Memory B cell (primary cell): ENCODE measurements at regions not wholly inside any gene's neighbourhood (a gene's known extent, or its start where the extent isn't known, plus 50 kb on each side); places are given as distances from the start of the nearest gene placed in this dataset.

Experiments
- ATAC-seq: fragments of 150-1000 bp; cut with Tn5 transposase; 2 replicates; pipeline ENCODE4 v1.10.0; 2021; ENCODE audit warnings: low read depth, mild to moderate bottlenecking, moderate library complexity
- DNase-seq, 2 donors: peaks; one replicate each; pipeline ENCODE4 v3.0.0; 2022; ENCODE audit warnings: low spot score in 2 of 2
- H3K27ac Mint-ChIP-seq: one replicate; pipeline ENCODE4 v1.8.0; 2022; ENCODE audit warnings: mild to moderate bottlenecking, moderate library complexity, mixed read lengths
- H3K27me3 Mint-ChIP-seq: one replicate; pipeline ENCODE4 v1.8.0; 2022; ENCODE audit warnings: mixed read lengths
- H3K36me3 Mint-ChIP-seq: one replicate; pipeline ENCODE4 v1.8.0; 2022; ENCODE audit warnings: mild to moderate bottlenecking, mixed read lengths
- H3K4me1 Mint-ChIP-seq: one replicate; pipeline ENCODE4 v1.8.0; 2022; ENCODE audit warnings: mixed read lengths
- H3K4me3 Mint-ChIP-seq: one replicate; pipeline ENCODE4 v1.8.0; 2022; ENCODE audit warnings: mild to moderate bottlenecking, moderate library complexity, mixed read lengths
- H3K9me3 Mint-ChIP-seq: one replicate; pipeline ENCODE4 v1.8.0; 2022; ENCODE audit warnings: mixed read lengths

GRCh38 chr2:37870829-37871228 lies 54.3 kb upstream of the RMDN2 start:
- H3K27me3 Mint-ChIP-seq, result peaks cover 6% of the 10 kb centered on the region
- peaks cover 8% of the 10 kb centered on the region for H3K4me1 Mint-ChIP-seq
- DNase-seq (no peak), ATAC-seq (no peak)
- no peaks in the 10 kb centered on the region for H3K9me3 Mint-ChIP-seq
- H3K36me3 Mint-ChIP-seq, result no peaks in the 10 kb centered on the region
- H3K4me3 Mint-ChIP-seq, result no peak overlapping the region
- no peak overlapping the region for H3K27ac Mint-ChIP-seq

- no peak for ATAC-seq
- Mint-ChIP-seq H3K9me3 (no peaks in the 10 kb centered on the region), H3K27me3 (peaks cover 6% of the 10 kb centered on the region), H3K4me3 (no peak overlapping the region), H3K27ac (no peak overlapping the region), H3K4me1 (peaks cover 8% of the 10 kb centered on the region), H3K36me3 (no peaks in the 10 kb centered on the region)
- no peak for DNase-seq
Measured at GRCh38 chr2:37871456-37872191, 53.5 kb upstream of the RMDN2 start.

GRCh38 chr2:37872192-37872750 lies 52.8 kb upstream of the RMDN2 start:
- no peak overlapping the region for H3K27ac Mint-ChIP-seq

GRCh38 chr2:37873229-37873628 lies 51.9 kb upstream of the RMDN2 start:
- Mint-ChIP-seq H3K9me3 (no peaks in the 10 kb centered on the region), H3K36me3 (no peaks in the 10 kb centered on the region), H3K27ac (no peak overlapping the region), H3K27me3 (peaks cover 6% of the 10 kb centered on the region), H3K4me3 (no peak overlapping the region), H3K4me1 (peaks cover 8% of the 10 kb centered on the region)
- ATAC-seq, result no peak
- no peak for DNase-seq

More at GRCh38 chr2:37872192-37872750, 52.8 kb upstream of the RMDN2 start:
- no peaks in the 10 kb centered on the region for H3K36me3 Mint-ChIP-seq
- H3K4me1 Mint-ChIP-seq, result peaks cover 8% of the 10 kb centered on the region
- no peak overlapping the region for H3K4me3 Mint-ChIP-seq
- no peak for ATAC-seq
- no peak for DNase-seq
- no peaks in the 10 kb centered on the region for H3K9me3 Mint-ChIP-seq
- peaks cover 6% of the 10 kb centered on the region for H3K27me3 Mint-ChIP-seq

- Mint-ChIP-seq H3K9me3 (no peaks in the 10 kb centered on the region), H3K27ac (no peak overlapping the region), H3K4me1 (peaks cover 8% of the 10 kb centered on the region), H3K36me3 (no peaks in the 10 kb centered on the region), H3K27me3 (peaks cover 6% of the 10 kb centered on the region), H3K4me3 (no peak overlapping the region)
- ATAC-seq (no peak), DNase-seq (no peak)
Measured at GRCh38 chr2:37873749-37874330, 51.2 kb upstream of the RMDN2 start.

- no peaks in the 10 kb centered on the region for H3K9me3 Mint-ChIP-seq
- ATAC-seq (peak; percentile 43), DNase-seq (no peak)
- H3K36me3 Mint-ChIP-seq, result no peaks in the 10 kb centered on the region
- H3K27me3 Mint-ChIP-seq, result peaks cover 6% of the 10 kb centered on the region
- H3K4me3 Mint-ChIP-seq, result no peak overlapping the region
- peaks cover 8% of the 10 kb centered on the region for H3K4me1 Mint-ChIP-seq
- H3K27ac Mint-ChIP-seq, result peak overlapping the region; percentile 2
Measured at GRCh38 chr2:37874470-37874869, 50.6 kb upstream of the RMDN2 start.
